Urinary bladder (tissue), 3 donors: ENCODE measurements at regions not wholly inside any gene's neighbourhood (a gene's known extent, or its start where the extent isn't known, plus 50 kb on each side); places are given as distances from the start of the nearest gene placed in this dataset.

ENCODE experiments used
- DNase-seq: peaks from one replicate; pipeline ENCODE4 v3.0.0-alpha.2; 2015; ENCODE audit errors: extremely low spot score
- H3K27ac ChIP-seq: one replicate; pipeline ENCODE4 v1.5.1; 2013; ENCODE audit warnings: low read depth, mild to moderate bottlenecking, moderate library complexity
- H3K36me3 ChIP-seq: one replicate; pipeline ENCODE4 v1.6.1; 2013; ENCODE audit warnings: mild to moderate bottlenecking, moderate library complexity; ENCODE audit not compliant: insufficient read depth
- H3K4me1 ChIP-seq: one replicate; pipeline ENCODE4 v1.6.1; 2013; ENCODE audit warnings: mild to moderate bottlenecking, moderate library complexity; ENCODE audit not compliant: insufficient read depth
- H3K4me3 ChIP-seq: one replicate; pipeline ENCODE4 v1.5.1; 2013; ENCODE audit warnings: low read depth, low read length
- whole genome bisulfite sequencing: extraction: QIAGEN DNeasy Blood & Tissue Kit; methylation state at CpG from one replicate; pipeline ENCODE4 v1.1.7; 2013; 5-methylcytosine and 5-hydroxymethylcytosine counted together
- donor health status: healthy with polysubstance abuse.
- donor health status: healthy.

- WGBS: 13% methylated on average over 6 of the region's 6 CpGs
- Histone ChIP-seq H3K4me3 (no peak overlapping the region), H3K36me3 (no peaks in the 10 kb centered on the region), H3K27ac (no peak overlapping the region), H3K4me1 (no peaks in the 10 kb centered on the region)
- DNase-seq: peak; percentile 8
Observed at GRCh38 chr20:21613512-21613911, 92.0 kb upstream of the PAX1 start.

- 71% methylated on average over 1 of the region's 1 CpG for WGBS
- Histone ChIP-seq H3K36me3 (no peaks in the 10 kb centered on the region), H3K4me3 (no peak overlapping the region), H3K27ac (no peak overlapping the region), H3K4me1 (no peaks in the 10 kb centered on the region)
- DNase-seq: no peak
Observed at GRCh38 chr20:21609981-21610380, 95.5 kb upstream of the PAX1 start.

GRCh38 chr20:21609221-21609620 is 95.4 kb upstream of the NKX2-2 start:
- no peak for DNase-seq
- H3K4me3 ChIP-seq: no peak overlapping the region
- H3K27ac ChIP-seq: no peak overlapping the region
- no peaks in the 10 kb centered on the region for H3K4me1 ChIP-seq
- 60% methylated on average over 3 of the region's 3 CpGs for WGBS
- no peaks in the 10 kb centered on the region for H3K36me3 ChIP-seq

GRCh38 chr20:21608777-21609176 is 94.9 kb upstream of the NKX2-2 start:
- no peak for DNase-seq
- Histone ChIP-seq H3K36me3 (no peaks in the 10 kb centered on the region), H3K4me3 (no peak overlapping the region), H3K27ac (no peak overlapping the region), H3K4me1 (no peaks in the 10 kb centered on the region)

GRCh38 chr20:21607971-21608725 is 94.3 kb upstream of the NKX2-2 start:
- no peak overlapping the region for H3K27ac ChIP-seq
- H3K4me1 ChIP-seq: no peaks in the 10 kb centered on the region
- H3K4me3 ChIP-seq: no peak overlapping the region
- DNase-seq: no peak
- 68% methylated on average over 38 of the region's 38 CpGs for WGBS
- no peaks in the 10 kb centered on the region for H3K36me3 ChIP-seq

- 74% methylated on average over 4 of the region's 4 CpGs for WGBS
- no peaks in the 10 kb centered on the region for H3K4me1 ChIP-seq
- no peak for DNase-seq
- no peaks in the 10 kb centered on the region for H3K36me3 ChIP-seq
- no peak overlapping the region for H3K4me3 ChIP-seq
- H3K27ac ChIP-seq: no peak overlapping the region
Observed at GRCh38 chr20:21601799-21602198, 87.9 kb upstream of the NKX2-2 start.

GRCh38 chr20:21586682-21587081 is 72.8 kb upstream of the NKX2-2 start:
- no peak for DNase-seq
- Histone ChIP-seq H3K4me3 (no peak overlapping the region), H3K36me3 (no peaks in the 10 kb centered on the region), H3K27ac (no peak overlapping the region), H3K4me1 (no peaks in the 10 kb centered on the region)
- WGBS: 82% methylated on average over 4 of the region's 4 CpGs

- no peak for DNase-seq
- 86% methylated on average over 10 of the region's 10 CpGs for WGBS
- H3K36me3 ChIP-seq: no peaks in the 10 kb centered on the region
- H3K4me3 ChIP-seq: no peak overlapping the region
- H3K4me1 ChIP-seq: no peaks in the 10 kb centered on the region
- no peak overlapping the region for H3K27ac ChIP-seq
Observed at GRCh38 chr20:21583486-21584168, 69.8 kb upstream of the NKX2-2 start.

GRCh38 chr20:21577551-21577950 is 63.7 kb upstream of the NKX2-2 start:
- Histone ChIP-seq H3K4me1 (no peaks in the 10 kb centered on the region), H3K27ac (no peak overlapping the region), H3K4me3 (no peak overlapping the region), H3K36me3 (no peaks in the 10 kb centered on the region)
- WGBS: 67% methylated on average over 4 of the region's 4 CpGs
- no peak for DNase-seq

GRCh38 chr20:21575981-21576740 is 62.3 kb upstream of the NKX2-2 start:
- 45% methylated on average over 5 of the region's 5 CpGs for WGBS
- H3K4me1 ChIP-seq: no peaks in the 10 kb centered on the region
- H3K27ac ChIP-seq: no peak overlapping the region
- no peaks in the 10 kb centered on the region for H3K36me3 ChIP-seq
- no peak for DNase-seq
- no peak overlapping the region for H3K4me3 ChIP-seq

- no peak for DNase-seq
- Histone ChIP-seq H3K27ac (no peak overlapping the region), H3K36me3 (no peaks in the 10 kb centered on the region), H3K4me3 (no peak overlapping the region), H3K4me1 (no peaks in the 10 kb centered on the region)
- 51% methylated on average over 3 of the region's 3 CpGs for WGBS
Observed at GRCh38 chr20:21575167-21575566, 61.3 kb upstream of the NKX2-2 start.

- Histone ChIP-seq H3K4me3 (no peak overlapping the region), H3K36me3 (no peaks in the 10 kb centered on the region), H3K4me1 (no peaks in the 10 kb centered on the region), H3K27ac (no peak overlapping the region)
- no peak for DNase-seq
- WGBS: 79% methylated on average over 13 of the region's 13 CpGs
Observed at GRCh38 chr20:21574443-21574842, 60.6 kb upstream of the NKX2-2 start.

- Histone ChIP-seq H3K4me3 (no peak overlapping the region), H3K4me1 (no peaks in the 10 kb centered on the region), H3K27ac (no peak overlapping the region), H3K36me3 (no peaks in the 10 kb centered on the region)
- no peak for DNase-seq
- 68% methylated on average over 5 of the region's 5 CpGs for WGBS
Observed at GRCh38 chr20:21573259-21573658, 59.4 kb upstream of the NKX2-2 start.
